ENCODE measurements at regions not wholly inside any gene's neighbourhood (a gene's known extent, or its start where the extent isn't known, plus 50 kb on each side); places are given as distances from the start of the nearest gene placed in this dataset.
"Not testable (repeated sequence)": the region's sequence is repeated elsewhere in the genome, so short reads cannot be mapped to it uniquely, and the experiment has no call there.

DNA sequence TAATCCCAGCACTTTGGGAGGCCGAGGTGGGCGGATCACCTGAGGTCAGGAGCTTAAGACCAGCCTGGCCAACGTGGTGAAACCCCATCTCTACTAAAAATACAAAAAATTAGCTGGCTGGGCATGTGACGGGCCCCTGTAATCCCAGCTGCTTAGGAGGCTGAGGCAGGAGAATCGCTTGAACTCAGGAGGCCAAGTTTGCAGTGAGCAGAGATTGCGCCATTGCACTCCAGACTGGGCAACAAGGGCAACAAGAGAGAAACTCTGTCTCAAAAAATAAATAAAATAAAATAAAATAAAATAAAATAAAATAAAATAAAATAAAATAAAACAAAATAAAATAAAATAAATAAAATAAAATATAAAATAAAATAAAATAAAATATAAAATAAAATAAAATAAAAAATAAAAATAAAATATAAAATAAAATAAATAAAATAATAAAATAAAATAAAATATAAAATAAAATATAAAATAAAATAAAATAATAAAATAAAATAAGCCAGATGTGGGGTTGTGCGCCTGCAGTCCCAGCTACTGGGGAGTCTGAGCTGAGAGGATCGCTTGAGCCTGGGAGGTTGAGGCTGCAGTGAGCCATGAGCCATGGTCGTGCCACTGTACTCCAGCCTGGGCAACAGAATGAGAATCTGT, 49.8 kb upstream of the ITGB1 start:
- not testable (repeated sequence) for DNase-seq (ENCODE audit: low read depth)

All from stimulated activated CD4-positive, alpha-beta T cell treated with anti-CD3 and anti-CD28 coated beads, Interleukin-2, amount 100 ng/mL, for 4 hours (primary cell).